NCI-H82 treated with DMSO at 0.1 percent for 48 hours (cell line): ENCODE measurements at regions not wholly inside any gene's neighbourhood (a gene's known extent, or its start where the extent isn't known, plus 50 kb on each side); places are given as distances from the start of the nearest gene placed in this dataset.

Experiments used
- DNase-seq: peaks from one replicate; lab custom pipeline; 2025; ENCODE audit not compliant: unreplicated experiment; lab: John Stamatoyannopoulos, UW

GRCh38 chr4:104766676-104767075, 272.0 kb upstream of the CXXC4 start:
- DNase-seq: no peak

GRCh38 chr4:104772849-104773248, 278.2 kb upstream of the CXXC4 start:
- DNase-seq: no peak

- no peak for DNase-seq
These were observed 300.7 kb upstream of the CXXC4 start for GRCh38 chr4:104795264-104795939.

GRCh38 chr4:104811727-104812126, 317.0 kb upstream of the CXXC4 start:
- DNase-seq: no peak

GRCh38 chr4:104815665-104816064, 321.0 kb upstream of the CXXC4 start:
- no peak for DNase-seq

GRCh38 chr4:104818579-104818978, 323.9 kb upstream of the CXXC4 start:
- DNase-seq: no peak

GRCh38 chr4:104826171-104826570, 320.5 kb upstream of the TET2 start:
- DNase-seq: no peak

- DNase-seq: no peak
These were observed 316.9 kb upstream of the TET2 start for GRCh38 chr4:104829761-104830160.

GRCh38 chr4:104848597-104849225, 298.0 kb upstream of the TET2 start:
- DNase-seq: no peak

- DNase-seq: no peak
These were observed 287.0 kb upstream of the TET2 start for GRCh38 chr4:104859601-104860237.

- DNase-seq: peak; percentile 69
These were observed 286.2 kb upstream of the TET2 start for GRCh38 chr4:104860238-104861123.

- no peak for DNase-seq
These were observed 279.9 kb upstream of the TET2 start for GRCh38 chr4:104866809-104867208.

GRCh38 chr4:104868533-104868932, 278.1 kb upstream of the TET2 start:
- no peak for DNase-seq

GRCh38 chr4:104868958-104869357, 277.7 kb upstream of the TET2 start:
- DNase-seq: no peak

GRCh38 chr4:104869831-104870230, 276.8 kb upstream of the TET2 start:
- no peak for DNase-seq

- no peak for DNase-seq
These were observed 276.0 kb upstream of the TET2 start for GRCh38 chr4:104870495-104871233.

- no peak for DNase-seq
These were observed 267.7 kb upstream of the TET2 start for GRCh38 chr4:104878936-104879335.

GRCh38 chr4:104879367-104879766, 267.3 kb upstream of the TET2 start:
- no peak for DNase-seq

- no peak for DNase-seq
These were observed 266.8 kb upstream of the TET2 start for GRCh38 chr4:104879854-104880253.

GRCh38 chr4:104881136-104881886, 265.4 kb upstream of the TET2 start:
- DNase-seq: no peak
